ENCODE measurements at regions not wholly inside any gene's neighbourhood (a gene's known extent, or its start where the extent isn't known, plus 50 kb on each side); places are given as distances from the start of the nearest gene placed in this dataset.

GRCh38 chr14:42459171-42459685 lies 852.6 kb downstream of the LRFN5 start:
- TF ChIP-seq, protein P1, sequence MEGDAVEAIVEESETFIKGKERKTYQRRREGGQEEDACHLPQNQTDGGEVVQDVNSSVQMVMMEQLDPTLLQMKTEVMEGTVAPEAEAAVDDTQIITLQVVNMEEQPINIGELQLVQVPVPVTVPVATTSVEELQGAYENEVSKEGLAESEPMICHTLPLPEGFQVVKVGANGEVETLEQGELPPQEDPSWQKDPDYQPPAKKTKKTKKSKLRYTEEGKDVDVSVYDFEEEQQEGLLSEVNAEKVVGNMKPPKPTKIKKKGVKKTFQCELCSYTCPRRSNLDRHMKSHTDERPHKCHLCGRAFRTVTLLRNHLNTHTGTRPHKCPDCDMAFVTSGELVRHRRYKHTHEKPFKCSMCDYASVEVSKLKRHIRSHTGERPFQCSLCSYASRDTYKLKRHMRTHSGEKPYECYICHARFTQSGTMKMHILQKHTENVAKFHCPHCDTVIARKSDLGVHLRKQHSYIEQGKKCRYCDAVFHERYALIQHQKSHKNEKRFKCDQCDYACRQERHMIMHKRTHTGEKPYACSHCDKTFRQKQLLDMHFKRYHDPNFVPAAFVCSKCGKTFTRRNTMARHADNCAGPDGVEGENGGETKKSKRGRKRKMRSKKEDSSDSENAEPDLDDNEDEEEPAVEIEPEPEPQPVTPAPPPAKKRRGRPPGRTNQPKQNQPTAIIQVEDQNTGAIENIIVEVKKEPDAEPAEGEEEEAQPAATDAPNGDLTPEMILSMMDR (IDR thresholded peaks at IDR 0.05; ENCODE audit: low read depth, low read length) = no peak
- Histone ChIP-seq H3K27ac (ENCODE audit: low read depth, low read length) (no peak overlapping the region), H3K9me3 (ENCODE audit: control insufficient read depth, insufficient read depth, low read length) (no peaks in the 10 kb centered on the region), H3K4me3 (ENCODE audit: low read depth, low read length) (no peak overlapping the region), H3K27me3 (ENCODE audit: control insufficient read depth, insufficient read depth, low read length) (no peaks in the 10 kb centered on the region)
- DNase-seq (ENCODE audit: low read depth, low spot score) = no peak
- POLR2A ChIA-PET = no interaction called here
- CTCF ChIA-PET = no interaction called here

DNA sequence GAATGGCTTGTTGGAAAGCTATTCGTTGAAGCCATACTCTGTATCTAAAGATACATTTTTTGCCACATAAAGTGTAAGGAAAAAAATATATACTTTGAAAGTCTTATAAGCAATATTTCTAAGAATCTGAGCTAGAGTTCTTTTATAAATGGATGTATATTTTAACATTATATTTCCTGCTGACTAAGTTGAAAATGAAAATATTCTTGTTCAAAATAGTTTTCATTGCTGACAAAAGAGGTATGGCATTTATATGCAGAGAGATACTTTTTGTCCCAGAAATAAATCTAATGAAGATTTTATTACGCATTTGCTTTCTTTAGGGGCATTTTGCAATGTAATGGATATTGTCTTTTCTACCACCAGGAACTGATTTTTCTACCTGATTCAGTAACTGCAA lies 834.9 kb downstream of the LRFN5 start:
- no peaks in the 10 kb centered on the region for H3K27me3 ChIP-seq (ENCODE audit: control insufficient read depth, insufficient read depth, low read length)
- H3K27ac ChIP-seq (ENCODE audit: low read depth, low read length) = no peak overlapping the region
- no peaks in the 10 kb centered on the region; the same call in 1 of the 2 replicates for H3K9me3 ChIP-seq (ENCODE audit: control insufficient read depth, insufficient read depth, low read length)
- H3K4me3 ChIP-seq (ENCODE audit: low read depth, low read length) = no peak overlapping the region
- CTCF ChIA-PET = no interaction called here
- POLR2A ChIA-PET = no interaction called here
- TF ChIP-seq, protein P1 (IDR thresholded peaks at IDR 0.05; ENCODE audit: low read depth, low read length) = no peak
- no peak for DNase-seq (ENCODE audit: low read depth, low spot score)

DNA sequence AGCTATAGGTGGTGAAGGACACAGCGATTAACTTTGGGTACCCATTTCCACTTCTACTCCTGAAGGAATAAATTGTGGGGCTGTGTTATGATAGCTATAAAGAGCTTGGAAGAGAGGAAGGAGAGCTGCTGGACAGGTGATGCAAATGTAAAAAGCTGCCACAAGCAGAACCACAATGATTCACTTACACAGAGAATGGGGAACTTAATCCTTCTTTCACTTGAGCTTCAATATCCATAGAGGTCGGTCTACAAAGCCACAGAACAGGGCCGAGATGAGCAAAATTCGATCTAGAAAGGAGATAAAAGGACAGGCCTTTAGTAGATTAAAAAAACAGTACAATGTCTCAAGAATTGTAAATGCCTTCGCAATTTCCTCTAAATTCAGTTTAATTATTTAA lies 831.1 kb downstream of the LRFN5 start:
- Histone ChIP-seq H3K4me3 (ENCODE audit: low read depth, low read length) (no peak overlapping the region), H3K9me3 (ENCODE audit: control insufficient read depth, insufficient read depth, low read length) (no peaks in the 10 kb centered on the region), H3K27me3 (ENCODE audit: control insufficient read depth, insufficient read depth, low read length) (no peaks in the 10 kb centered on the region), H3K27ac (ENCODE audit: low read depth, low read length) (no peak overlapping the region)
- DNase-seq (ENCODE audit: low read depth, low spot score) = no peak
- ChIA-PET POLR2A (no interaction called here), CTCF (no interaction called here)
- TF ChIP-seq, protein P1 (IDR thresholded peaks at IDR 0.05; ENCODE audit: low read depth, low read length) = no peak

- CTCF ChIA-PET = no interaction called here
- POLR2A ChIA-PET = no interaction called here
These were observed 822.7 kb downstream of the LRFN5 start for GRCh38 chr14:42429401-42429800.

GRCh38 chr14:42428996-42429395 lies 822.3 kb downstream of the LRFN5 start:
- Histone ChIP-seq H3K9me3 (ENCODE audit: control insufficient read depth, insufficient read depth, low read length) (no peaks in the 10 kb centered on the region), H3K27me3 (ENCODE audit: control insufficient read depth, insufficient read depth, low read length) (no peaks in the 10 kb centered on the region), H3K4me3 (ENCODE audit: low read depth, low read length) (no peak overlapping the region), H3K27ac (ENCODE audit: low read depth, low read length) (no peak overlapping the region)
- CTCF ChIA-PET = no interaction called here
- TF ChIP-seq, protein P1 (IDR thresholded peaks at IDR 0.05; ENCODE audit: low read depth, low read length) = no peak
- no peak for DNase-seq (ENCODE audit: low read depth, low spot score)
- POLR2A ChIA-PET = no interaction called here

More at GRCh38 chr14:42429401-42429800, 822.7 kb downstream of the LRFN5 start:
- Histone ChIP-seq H3K27me3 (ENCODE audit: control insufficient read depth, insufficient read depth, low read length) (no peaks in the 10 kb centered on the region), H3K9me3 (ENCODE audit: control insufficient read depth, insufficient read depth, low read length) (no peaks in the 10 kb centered on the region), H3K4me3 (ENCODE audit: low read depth, low read length) (no peak overlapping the region), H3K27ac (ENCODE audit: low read depth, low read length) (no peak overlapping the region)
- TF ChIP-seq, protein P1 (IDR thresholded peaks at IDR 0.05; ENCODE audit: low read depth, low read length) = no peak
- DNase-seq (ENCODE audit: low read depth, low spot score) = no peak

Measured in AG04450 (cell line).